Stimulated activated CD8-positive, alpha-beta memory T cell treated with anti-CD3 and anti-CD28 coated beads, Interleukin-2, amount 100 ng/mL, for 48 hours (primary cell): ENCODE measurements at regions not wholly inside any gene's neighbourhood (a gene's known extent, or its start where the extent isn't known, plus 50 kb on each side); places are given as distances from the start of the nearest gene placed in this dataset.

Source experiments
- DNase-seq, 2 donors: peaks; one replicate each; pipeline ENCODE4 v3.0.0-alpha.2; 2020; ENCODE audit warnings: low read depth in 2 of 2

GRCh38 chr9:118503236-118503635 lies 799.0 kb downstream of the TLR4 start:
- no peak for DNase-seq

GRCh38 chr9:118510711-118511110 lies 806.5 kb downstream of the TLR4 start:
- no peak for DNase-seq

- DNase-seq, result no peak
Measured at GRCh38 chr9:118515947-118516346, 811.7 kb downstream of the TLR4 start.

GRCh38 chr9:118521261-118521660 lies 817.1 kb downstream of the TLR4 start:
- DNase-seq, result no peak

- no peak for DNase-seq
Measured at GRCh38 chr9:118522093-118523028, 818.2 kb downstream of the TLR4 start.

- DNase-seq, result no peak
Measured at GRCh38 chr9:118527261-118527660, 823.1 kb downstream of the TLR4 start.

GRCh38 chr9:118529210-118529609 lies 825.0 kb downstream of the TLR4 start:
- DNase-seq, result no peak

- DNase-seq, result no peak
Measured at GRCh38 chr9:118529624-118530214, 825.5 kb downstream of the TLR4 start.

- no peak for DNase-seq
Measured at GRCh38 chr9:118532592-118532991, 828.4 kb downstream of the TLR4 start.

- DNase-seq, result no peak
Measured at GRCh38 chr9:118533101-118533500, 828.9 kb downstream of the TLR4 start.

GRCh38 chr9:118533850-118534249 lies 829.6 kb downstream of the TLR4 start:
- no peak for DNase-seq

- DNase-seq, result no peak
Measured at GRCh38 chr9:118536153-118536552, 832.0 kb downstream of the TLR4 start.

- no peak for DNase-seq
Measured at GRCh38 chr9:118538959-118539358, 830.3 kb downstream of the BRINP1 start.

- no peak for DNase-seq
Measured at GRCh38 chr9:118553465-118553864, 815.8 kb downstream of the BRINP1 start.

- no peak for DNase-seq
Measured at GRCh38 chr9:118554987-118555386, 814.2 kb downstream of the BRINP1 start.

GRCh38 chr9:118558026-118558425 lies 811.2 kb downstream of the BRINP1 start:
- no peak for DNase-seq

GRCh38 chr9:118558891-118559290 lies 810.3 kb downstream of the BRINP1 start:
- DNase-seq, result no peak

- no peak for DNase-seq
Measured at GRCh38 chr9:118561051-118561450, 808.2 kb downstream of the BRINP1 start.

GRCh38 chr9:118563677-118564076 lies 805.6 kb downstream of the BRINP1 start:
- no peak for DNase-seq

GRCh38 chr9:118567861-118568260 lies 801.4 kb downstream of the BRINP1 start:
- no peak for DNase-seq

GRCh38 chr9:118568704-118569103 lies 800.5 kb downstream of the BRINP1 start:
- no peak for DNase-seq

- no peak for DNase-seq
Measured at GRCh38 chr9:118569148-118569547, 800.1 kb downstream of the BRINP1 start.

GRCh38 chr9:118570066-118570465 lies 799.2 kb downstream of the BRINP1 start:
- DNase-seq, result no peak
